D721Med (cell line): ENCODE measurements at regions not wholly inside any gene's neighbourhood (a gene's known extent, or its start where the extent isn't known, plus 50 kb on each side); places are given as distances from the start of the nearest gene placed in this dataset.

Experiments
- DNase-seq: peaks from one replicate; pipeline ENCODE4 v3.0.0; 2011; ENCODE audit warnings: low spot score; ENCODE audit not compliant: insufficient read length
- FAIRE-seq: peaks from 2 replicates; lab custom pipeline; 2011; peaks lifted over from hg19 to GRCh38; lab: Jason Lieb, UNC
- TF ChIP-seq, protein P1 (sequence below): IDR thresholded peaks from 2 replicates; pipeline ENCODE4 v1.5.1; 2012; ENCODE audit warnings: mild to moderate bottlenecking, control low read depth; ENCODE audit not compliant: insufficient read depth; ENCODE audit errors: missing control alignments

DNA sequence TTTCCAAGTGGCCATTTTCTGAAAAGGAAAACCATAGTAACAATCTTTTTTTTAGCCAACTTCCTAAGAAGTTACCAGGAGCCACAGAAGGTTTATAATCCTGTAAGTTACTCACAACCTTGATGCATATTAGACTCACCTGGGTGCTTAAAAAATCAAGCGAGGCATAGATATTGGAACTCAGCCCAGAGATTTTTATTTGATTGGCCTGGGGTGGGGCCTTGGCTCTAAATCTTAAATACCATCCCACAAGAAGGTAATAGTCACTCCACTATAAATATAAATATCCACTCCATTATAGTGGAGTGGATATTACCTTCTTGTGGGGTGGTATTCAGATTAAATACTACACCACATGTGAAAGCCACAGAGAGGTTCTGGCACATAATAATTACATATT, 429.6 kb downstream of the RFC3 start:
- DNase-seq (no peak), FAIRE-seq (no peak)
- TF ChIP-seq, protein P1, sequence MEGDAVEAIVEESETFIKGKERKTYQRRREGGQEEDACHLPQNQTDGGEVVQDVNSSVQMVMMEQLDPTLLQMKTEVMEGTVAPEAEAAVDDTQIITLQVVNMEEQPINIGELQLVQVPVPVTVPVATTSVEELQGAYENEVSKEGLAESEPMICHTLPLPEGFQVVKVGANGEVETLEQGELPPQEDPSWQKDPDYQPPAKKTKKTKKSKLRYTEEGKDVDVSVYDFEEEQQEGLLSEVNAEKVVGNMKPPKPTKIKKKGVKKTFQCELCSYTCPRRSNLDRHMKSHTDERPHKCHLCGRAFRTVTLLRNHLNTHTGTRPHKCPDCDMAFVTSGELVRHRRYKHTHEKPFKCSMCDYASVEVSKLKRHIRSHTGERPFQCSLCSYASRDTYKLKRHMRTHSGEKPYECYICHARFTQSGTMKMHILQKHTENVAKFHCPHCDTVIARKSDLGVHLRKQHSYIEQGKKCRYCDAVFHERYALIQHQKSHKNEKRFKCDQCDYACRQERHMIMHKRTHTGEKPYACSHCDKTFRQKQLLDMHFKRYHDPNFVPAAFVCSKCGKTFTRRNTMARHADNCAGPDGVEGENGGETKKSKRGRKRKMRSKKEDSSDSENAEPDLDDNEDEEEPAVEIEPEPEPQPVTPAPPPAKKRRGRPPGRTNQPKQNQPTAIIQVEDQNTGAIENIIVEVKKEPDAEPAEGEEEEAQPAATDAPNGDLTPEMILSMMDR, result no peak

DNA sequence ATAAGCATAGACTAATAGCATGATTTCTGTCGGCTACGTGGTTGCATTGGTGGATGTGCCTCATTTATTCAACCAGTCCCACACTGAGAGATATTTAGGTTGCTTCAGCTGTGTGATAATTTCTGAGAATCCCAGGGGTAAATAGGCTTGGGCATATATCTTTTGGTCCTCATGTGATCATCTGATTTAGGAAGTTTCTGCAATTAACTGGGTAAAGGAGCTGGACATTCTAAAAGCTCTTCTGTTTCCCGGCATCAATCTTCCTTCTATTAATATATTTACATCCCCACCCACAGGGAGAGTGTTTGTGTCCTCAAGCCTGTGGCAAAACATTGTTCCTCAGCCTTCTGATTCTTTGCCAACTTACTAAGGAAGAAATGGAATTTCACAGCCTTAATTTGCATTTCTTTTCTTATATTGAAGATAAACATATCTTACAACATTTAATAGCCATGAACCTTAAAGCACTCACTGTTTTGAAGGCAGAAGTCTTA, 431.6 kb downstream of the RFC3 start:
- no peak for FAIRE-seq

DNA sequence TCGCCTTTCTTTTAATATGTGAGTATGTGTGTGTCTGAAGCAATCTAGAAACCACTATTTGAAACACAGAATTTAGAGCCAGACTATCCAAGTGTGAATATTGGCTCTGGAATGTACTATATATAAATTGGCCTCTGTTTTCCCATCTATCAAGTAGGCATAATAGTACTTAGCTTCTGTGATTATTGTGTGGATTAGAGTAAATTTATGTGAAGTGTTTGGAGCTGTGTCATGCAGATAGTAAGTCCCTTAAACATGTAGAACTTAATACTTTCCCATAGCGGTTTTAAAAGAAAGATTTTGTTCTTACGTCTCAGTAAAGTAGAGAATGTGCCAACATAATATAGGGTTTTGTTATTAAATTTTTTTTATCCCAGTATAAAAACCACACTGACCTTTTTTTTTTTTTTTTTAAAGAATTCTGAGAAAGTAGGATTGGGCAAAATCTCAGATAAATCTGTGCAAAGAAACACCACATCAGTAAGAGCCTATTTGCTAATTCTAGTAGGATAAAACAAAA, 432.3 kb downstream of the RFC3 start:
- TF ChIP-seq, protein P1, result no peak
- FAIRE-seq (no peak), DNase-seq (no peak)

More for the DNA sequence above, 431.6 kb downstream of the RFC3 start:
- DNase-seq, result no peak
- TF ChIP-seq, protein P1, result no peak

DNA sequence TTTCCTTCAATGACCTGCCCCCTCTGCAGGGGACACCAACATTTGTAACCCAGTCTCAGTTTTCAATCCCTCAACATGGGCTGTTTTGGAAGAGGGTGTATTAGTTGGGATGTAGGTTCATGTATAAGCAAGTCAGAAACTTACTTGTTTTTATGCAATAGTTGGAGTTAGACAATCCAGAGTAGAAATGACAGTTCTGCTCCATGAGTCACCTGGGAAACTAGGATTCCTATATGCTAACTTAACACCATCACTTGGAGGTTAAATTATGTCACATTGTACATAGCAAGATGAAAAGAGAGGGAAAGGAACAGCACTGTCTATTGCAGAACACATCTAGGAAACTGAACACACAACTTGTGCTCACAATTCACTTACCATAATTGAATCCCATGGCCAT, 436.4 kb downstream of the RFC3 start:
- TF ChIP-seq, protein P1, result no peak
- FAIRE-seq (no peak), DNase-seq (no peak)

DNA sequence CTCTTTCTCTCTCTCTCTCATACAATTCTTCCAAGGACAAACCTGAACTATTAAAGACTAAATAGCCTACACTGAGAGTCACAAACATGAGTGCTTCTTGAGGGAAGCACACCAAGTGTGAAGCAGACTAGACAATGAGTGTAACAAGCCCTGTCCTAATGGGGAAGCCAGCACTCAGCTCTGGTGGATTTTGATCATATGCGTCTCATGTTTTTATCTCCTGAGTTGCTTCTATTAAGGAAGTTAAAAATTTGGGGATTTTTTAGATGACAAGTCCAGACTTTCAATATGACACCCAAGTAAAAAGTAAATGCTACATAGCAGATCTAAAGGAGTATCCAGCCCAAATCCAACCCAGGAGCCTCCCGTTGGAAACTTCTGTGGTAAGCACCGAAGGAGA, 437.8 kb downstream of the RFC3 start:
- TF ChIP-seq, protein P1, result no peak
- no peak for DNase-seq
- no peak for FAIRE-seq

DNA sequence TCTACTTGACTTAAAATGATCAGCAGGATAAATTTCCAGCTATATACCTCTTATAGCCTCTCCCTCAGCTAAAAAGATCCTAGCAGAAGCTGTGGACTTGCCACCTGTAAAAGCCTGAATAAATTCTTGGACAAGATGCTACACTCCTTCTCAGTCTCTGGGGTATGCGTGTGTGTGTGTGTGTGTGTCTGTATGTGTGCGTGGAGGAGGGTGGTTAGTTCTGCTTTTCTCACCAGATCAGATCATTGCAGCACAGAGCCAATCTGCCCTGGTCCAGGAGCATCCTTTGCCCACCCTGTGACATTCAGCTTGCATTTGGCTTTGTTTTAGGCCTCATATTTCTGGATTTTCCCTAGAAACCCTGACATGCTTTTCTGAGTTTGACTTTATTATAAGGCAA, 438.3 kb downstream of the RFC3 start:
- TF ChIP-seq, protein P1, result no peak
- DNase-seq, result no peak

DNA sequence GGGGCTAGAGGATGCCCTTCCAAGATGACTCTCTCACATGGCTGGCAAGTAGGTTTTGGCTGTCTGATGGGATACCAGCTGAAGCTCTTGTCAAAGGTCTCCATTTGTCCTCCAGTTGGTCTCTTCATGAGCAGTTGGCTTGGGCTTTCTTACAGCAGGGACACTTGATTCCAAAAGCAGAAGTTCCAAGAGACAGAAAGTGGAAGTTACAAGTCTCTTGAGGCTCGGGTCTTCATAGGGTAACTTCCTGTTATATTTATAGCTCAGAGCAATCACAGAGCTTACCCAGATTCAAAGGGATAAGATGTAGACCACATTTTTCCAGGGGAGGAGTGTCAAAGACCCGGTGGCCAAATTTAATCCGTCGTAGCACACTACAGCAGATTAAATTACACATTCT, 440.0 kb downstream of the RFC3 start:
- TF ChIP-seq, protein P1, result no peak
- no peak for FAIRE-seq
- DNase-seq, result no peak

More for the DNA sequence above, 438.3 kb downstream of the RFC3 start:
- FAIRE-seq, result no peak
